Neural cell (in vitro differentiated cells): ENCODE measurements at regions not wholly inside any gene's neighbourhood (a gene's known extent, or its start where the extent isn't known, plus 50 kb on each side); places are given as distances from the start of the nearest gene placed in this dataset.

Experiments
- H2AFZ ChIP-seq: fragments of 200-600, 300-800 bp; sonication (generic), shearing (Covaris generic); 2 replicates; pipeline ENCODE4 v1.6.0; 2014; ENCODE audit warnings: low read depth, mild to moderate bottlenecking, antibody characterized with exemption, low read length, moderate library complexity
- H3F3A ChIP-seq: fragments of 200-600 bp; shearing (Covaris generic); 2 replicates; pipeline ENCODE4 v1.6.1; 2016; ENCODE audit warnings: mild to moderate bottlenecking, moderate library complexity, mixed read lengths, antibody characterized with exemption, low read length; ENCODE audit not compliant: insufficient read depth, poor library complexity, severe bottlenecking
- H3K27ac ChIP-seq: fragments of 200-600, 300-800 bp; sonication (generic), shearing (Covaris generic); 2 replicates; pipeline ENCODE4 v1.5.1; 2014; ENCODE audit warnings: mild to moderate bottlenecking, low read length, moderate library complexity
- H3K27me3 ChIP-seq: fragments of 300-800, 200-600 bp; sonication (generic), shearing (Covaris generic); 2 replicates; pipeline ENCODE4 v1.6.0; 2014; ENCODE audit warnings: mild to moderate bottlenecking, low read depth, low read length, moderate library complexity; ENCODE audit not compliant: insufficient read depth
- H3K36me3 ChIP-seq: fragments of 300-800, 200-600 bp; sonication (generic), shearing (Covaris generic); 2 replicates; pipeline ENCODE4 v1.5.1; 2014; ENCODE audit warnings: mild to moderate bottlenecking, antibody characterized with exemption, low read length, moderate library complexity; ENCODE audit not compliant: insufficient read depth
- H3K4me2 ChIP-seq: fragments of 300-800, 200-600 bp; sonication (generic), shearing (Covaris generic); 2 replicates; pipeline ENCODE4 v1.6.0; 2014; ENCODE audit warnings: mild to moderate bottlenecking, low read length
- H3K4me3 ChIP-seq: fragments of 300-800, 200-600 bp; sonication (generic), shearing (Covaris generic); 2 replicates; pipeline ENCODE4 v1.5.1; 2014; ENCODE audit warnings: mild to moderate bottlenecking, low read length, moderate library complexity
- H3K79me2 ChIP-seq: fragments of 200-600 bp; shearing (Covaris generic); replicated peaks from 2 replicates; pipeline ENCODE4 v1.6.0; 2014; ENCODE audit warnings: mild to moderate bottlenecking, low read length, moderate library complexity; ENCODE audit not compliant: insufficient read depth
- H3K9ac ChIP-seq: fragments of 300-800, 200-600 bp; sonication (generic), shearing (Covaris generic); 2 replicates; pipeline ENCODE4 v1.6.1; 2016; ENCODE audit warnings: mild to moderate bottlenecking, low read length, mixed read lengths
- H3K9me2 ChIP-seq: fragments of 200-600 bp; shearing (Covaris generic); 2 replicates; pipeline ENCODE4 v1.6.1; 2016; ENCODE audit warnings: mild to moderate bottlenecking, low read length, mixed read lengths; ENCODE audit not compliant: insufficient read depth
- H3K9me3 ChIP-seq: fragments of 200-600, 300-800 bp; sonication (generic), shearing (Covaris generic); 2 replicates; pipeline ENCODE4 v1.6.1; 2016; ENCODE audit warnings: mild to moderate bottlenecking, mixed run types, low read length, moderate library complexity, mixed read lengths
- H4K20me1 ChIP-seq: fragments of 200-600 bp; shearing (Covaris generic); 2 replicates; pipeline ENCODE4 v1.6.1; 2016; ENCODE audit warnings: mild to moderate bottlenecking, mixed run types; ENCODE audit not compliant: insufficient read depth
- CTCF ChIP-seq: fragments of 450-650 bp; IDR thresholded peaks from 2 replicates; pipeline ENCODE4 v1.5.1; 2014; ENCODE audit warnings: antibody characterized with exemption, mild to moderate bottlenecking, moderate library complexity; ENCODE audit not compliant: poor library complexity, severe bottlenecking
- EP300 ChIP-seq: fragments of 450-650 bp; conservative IDR thresholded peaks from 2 replicates; pipeline ENCODE4 v1.6.1; 2014; ENCODE audit warnings: antibody characterized with exemption, mild to moderate bottlenecking, moderate library complexity; ENCODE audit not compliant: poor library complexity, severe bottlenecking
- EZH2 ChIP-seq: fragments of 200-600, 300-800 bp; shearing (Covaris generic), sonication (generic); IDR thresholded peaks from 2 replicates; pipeline ENCODE4 v1.6.1; 2014; ENCODE audit warnings: antibody characterized with exemption, low read length, borderline replicate concordance, mild to moderate bottlenecking; ENCODE audit not compliant: insufficient read depth, poor library complexity, severe bottlenecking
- MXI1 ChIP-seq: fragments of 450-650 bp; conservative IDR thresholded peaks from 2 replicates; pipeline ENCODE4 v1.6.1; 2014; ENCODE audit warnings: antibody characterized with exemption, mild to moderate bottlenecking; ENCODE audit not compliant: poor library complexity, severe bottlenecking
- POLR2AphosphoS5 ChIP-seq: IDR thresholded peaks from 2 replicates; pipeline ENCODE4 v1.6.1; 2012
- RAD21 ChIP-seq: fragments of 450-650 bp; conservative IDR thresholded peaks from 2 replicates; pipeline ENCODE4 v1.6.1; 2014; ENCODE audit warnings: antibody characterized with exemption, mild to moderate bottlenecking, moderate library complexity
- REST ChIP-seq: IDR thresholded peaks from 2 replicates; pipeline ENCODE4 v1.6.1; 2012; ENCODE audit warnings: borderline replicate concordance
- SMC3 ChIP-seq: fragments of 450-650 bp; conservative IDR thresholded peaks from 2 replicates; pipeline ENCODE4 v1.6.1; 2014; ENCODE audit warnings: antibody characterized with exemption, mild to moderate bottlenecking, moderate library complexity; ENCODE audit not compliant: poor library complexity
- TAF1 ChIP-seq: IDR thresholded peaks from 2 replicates; pipeline ENCODE4 v1.6.1; 2012; ENCODE audit warnings: low read depth

- H3K9ac ChIP-seq, result no peak overlapping the region
- no peak overlapping the region for H3K4me2 ChIP-seq
- H3K27me3 ChIP-seq, result no peaks in the 10 kb centered on the region
- no peak overlapping the region for H3K4me3 ChIP-seq
- no peaks in the 10 kb centered on the region for H3K9me3 ChIP-seq
- no peak overlapping the region for H3K27ac ChIP-seq
- TF ChIP-seq POLR2AphosphoS5, result no peak
- TF ChIP-seq RAD21, result no peak
- TF ChIP-seq EZH2, result no peak
- TF ChIP-seq MXI1, result no peak
- TF ChIP-seq CTCF, result no peak
- no peak for TF ChIP-seq EP300
- TF ChIP-seq TAF1, result no peak
- TF ChIP-seq REST, result no peak
- no peak for TF ChIP-seq SMC3
- no peaks in the 10 kb centered on the region for H3K36me3 ChIP-seq
- no peaks in the 10 kb centered on the region for H3F3A ChIP-seq
- no peak overlapping the region for H2AFZ ChIP-seq
- H3K9me2 ChIP-seq, result no peaks in the 10 kb centered on the region
- no peaks in the 10 kb centered on the region for H3K79me2 ChIP-seq
- H4K20me1 ChIP-seq, result no peaks in the 10 kb centered on the region
Observed at GRCh38 chr1:212526111-212526491, 82.5 kb upstream of the ATF3 start.

- H2AFZ ChIP-seq, result no peak overlapping the region
- H3K9ac ChIP-seq, result no peak overlapping the region
- no peak overlapping the region for H3K4me3 ChIP-seq
- TF ChIP-seq POLR2AphosphoS5 (no peak), EP300 (no peak), CTCF (no peak), MXI1 (no peak), RAD21 (no peak), REST (no peak), EZH2 (no peak), TAF1 (no peak), SMC3 (no peak)
- H3K36me3 ChIP-seq, result no peaks in the 10 kb centered on the region
- H3F3A ChIP-seq, result no peaks in the 10 kb centered on the region
- H3K9me3 ChIP-seq, result no peaks in the 10 kb centered on the region
- no peaks in the 10 kb centered on the region for H4K20me1 ChIP-seq
- H3K79me2 ChIP-seq, result no peaks in the 10 kb centered on the region
- H3K9me2 ChIP-seq, result no peaks in the 10 kb centered on the region
- H3K4me2 ChIP-seq, result no peak overlapping the region
- no peaks in the 10 kb centered on the region for H3K27me3 ChIP-seq
- no peak overlapping the region for H3K27ac ChIP-seq
Observed at GRCh38 chr1:212528501-212528900, 80.1 kb upstream of the ATF3 start.
